GM12891 (cell line): ENCODE measurements at regions not wholly inside any gene's neighbourhood (a gene's known extent, or its start where the extent isn't known, plus 50 kb on each side); places are given as distances from the start of the nearest gene placed in this dataset.

ENCODE experiments used
- DNase-seq: peaks from one replicate; pipeline ENCODE4 v3.0.0; 2011; ENCODE audit warnings: low spot score; ENCODE audit not compliant: insufficient read length
- FAIRE-seq: peaks from 2 replicates; lab custom pipeline; 2011; peaks lifted over from hg19 to GRCh38; lab: Jason Lieb, UNC
- PAX5 ChIP-seq: IDR thresholded peaks from 2 replicates; pipeline ENCODE4 v1.6.1; 2011; ENCODE audit warnings: low read length, moderate library complexity, mild to moderate bottlenecking; ENCODE audit not compliant: insufficient read depth, severe bottlenecking
- POLR2A ChIP-seq: IDR thresholded peaks from 2 replicates; pipeline ENCODE4 v1.6.1; 2011; ENCODE audit warnings: low read depth, low read length, control low read depth
- POLR2AphosphoS5 ChIP-seq: IDR thresholded peaks from 2 replicates; pipeline ENCODE4 v1.6.1; 2011; ENCODE audit warnings: low read depth, low read length, control low read depth
- POU2F2 ChIP-seq: IDR thresholded peaks from 2 replicates; pipeline ENCODE4 v1.6.1; 2011; ENCODE audit warnings: low read depth, mild to moderate bottlenecking, control low read depth, low read length, moderate library complexity
- SPI1 ChIP-seq: IDR thresholded peaks from 2 replicates; pipeline ENCODE4 v1.6.1; 2011; ENCODE audit warnings: low read depth, low read length, control low read depth
- TAF1 ChIP-seq: IDR thresholded peaks from 2 replicates; pipeline ENCODE4 v1.6.1; 2011; ENCODE audit warnings: low read depth, low read length, control low read depth

GRCh38 chr5:4628645-4629385 lies 511.3 kb upstream of the ADAMTS16 start:
- TF ChIP-seq TAF1 (no peak), POU2F2 (no peak), SPI1 (no peak), POLR2AphosphoS5 (no peak), PAX5 (no peak), POLR2A (no peak)
- FAIRE-seq (no peak), DNase-seq (no peak)

- DNase-seq: no peak
- no peak for FAIRE-seq
- TF ChIP-seq TAF1 (no peak), POLR2AphosphoS5 (no peak), POLR2A (no peak), PAX5 (no peak), POU2F2 (no peak)
Observed at GRCh38 chr5:4630031-4630430, 510.1 kb upstream of the ADAMTS16 start.

GRCh38 chr5:4634342-4634741 lies 505.8 kb upstream of the ADAMTS16 start:
- FAIRE-seq: no peak
- TF ChIP-seq TAF1 (no peak), POU2F2 (no peak), SPI1 (no peak), POLR2A (no peak), PAX5 (no peak), POLR2AphosphoS5 (no peak)
- DNase-seq: no peak

- TF ChIP-seq SPI1 (no peak), POLR2A (no peak), TAF1 (no peak), PAX5 (no peak), POU2F2 (no peak), POLR2AphosphoS5 (no peak)
- FAIRE-seq: no peak
Observed at GRCh38 chr5:4636378-4636777, 503.8 kb upstream of the ADAMTS16 start.

GRCh38 chr5:4639946-4640345 lies 500.2 kb upstream of the ADAMTS16 start:
- FAIRE-seq (no peak), DNase-seq (no peak)
- TF ChIP-seq SPI1 (no peak), POLR2AphosphoS5 (no peak), TAF1 (no peak), PAX5 (no peak), POLR2A (no peak), POU2F2 (no peak)

More at GRCh38 chr5:4636378-4636777, 503.8 kb upstream of the ADAMTS16 start:
- DNase-seq: no peak

- FAIRE-seq: no peak
Observed at GRCh38 chr5:4640795-4641194, 499.3 kb upstream of the ADAMTS16 start.

GRCh38 chr5:4642525-4642924 lies 497.6 kb upstream of the ADAMTS16 start:
- FAIRE-seq: no peak
- no peak for DNase-seq
- no peak for TF ChIP-seq POU2F2

More at GRCh38 chr5:4640795-4641194, 499.3 kb upstream of the ADAMTS16 start:
- no peak for DNase-seq
- TF ChIP-seq POLR2A: no peak
- TF ChIP-seq POU2F2: no peak
- TF ChIP-seq SPI1: no peak
- TF ChIP-seq POLR2AphosphoS5: no peak
- no peak for TF ChIP-seq PAX5
- TF ChIP-seq TAF1: no peak

- DNase-seq (no peak), FAIRE-seq (no peak)
- TF ChIP-seq TAF1 (no peak), POU2F2 (no peak), POLR2AphosphoS5 (no peak), POLR2A (no peak), PAX5 (no peak), SPI1 (no peak)
Observed at GRCh38 chr5:4643190-4643589, 496.9 kb upstream of the ADAMTS16 start.

GRCh38 chr5:4643960-4644359 lies 496.2 kb upstream of the ADAMTS16 start:
- DNase-seq (no peak), FAIRE-seq (no peak)
- TF ChIP-seq PAX5: no peak
- TF ChIP-seq POLR2A: no peak
- TF ChIP-seq TAF1: no peak
- TF ChIP-seq POLR2AphosphoS5: no peak
- no peak for TF ChIP-seq SPI1
- no peak for TF ChIP-seq POU2F2

GRCh38 chr5:4646715-4647375 lies 493.3 kb upstream of the ADAMTS16 start:
- TF ChIP-seq POLR2AphosphoS5 (no peak), POLR2A (no peak)
- FAIRE-seq: no peak

GRCh38 chr5:4647955-4648354 lies 492.2 kb upstream of the ADAMTS16 start:
- TF ChIP-seq PAX5 (no peak), POLR2A (no peak), TAF1 (no peak), POU2F2 (no peak), POLR2AphosphoS5 (no peak), SPI1 (no peak)
- DNase-seq (no peak), FAIRE-seq (no peak)

More at GRCh38 chr5:4646715-4647375, 493.3 kb upstream of the ADAMTS16 start:
- DNase-seq: no peak
